HepG2 (cell line): ENCODE measurements at regions not wholly inside any gene's neighbourhood (a gene's known extent, or its start where the extent isn't known, plus 50 kb on each side); places are given as distances from the start of the nearest gene placed in this dataset.

Source experiments
- ATF1 ChIP-seq: IDR thresholded peaks from 2 replicates; pipeline ENCODE4 v1.6.1; 2016; ENCODE audit warnings: mild to moderate bottlenecking, control low read depth
- CEBPG ChIP-seq: IDR thresholded peaks from 2 replicates; pipeline ENCODE4 v1.6.1; 2016
- GZF1 ChIP-seq: sonication (generic); formaldehyde crosslinking; IDR thresholded peaks from 2 replicates; pipeline ENCODE4 v1.5.1; 2020; ENCODE audit warnings: mild to moderate bottlenecking, missing genetic modification reagents
- HNRNPL ChIP-seq: fragments of 200-400 bp; formaldehyde crosslinking; IDR thresholded peaks from 2 replicates; pipeline ENCODE4 v1.6.1; 2017; ENCODE audit warnings: mild to moderate bottlenecking, low read depth, low read length
- IRF9 ChIP-seq: sonication (generic); formaldehyde crosslinking; IDR thresholded peaks from 2 replicates; pipeline ENCODE4 v1.8.0; 2022; ENCODE audit warnings: missing genetic modification reagents, mild to moderate bottlenecking, borderline replicate concordance
- MAFK ChIP-seq, 2 experiments: IDR thresholded peaks in 1 of 2; conservative IDR thresholded peaks in 1 of 2; 2 replicates each; pipeline ENCODE4 v1.6.1; 2011; ENCODE audit warnings: improper control_type of control experiment in 2 of 2, low read length in 2 of 2
- PHF5A ChIP-seq: IDR thresholded peaks from one replicate; pipeline ENCODE4 v1.6.1; 2018; ENCODE audit warnings: low read depth, missing genetic modification reagents; ENCODE audit not compliant: unreplicated experiment
- POLR2G ChIP-seq: fragments of 200-400 bp; formaldehyde crosslinking; IDR thresholded peaks from 2 replicates; pipeline ENCODE4 v1.6.1; 2018; ENCODE audit warnings: mild to moderate bottlenecking, low read depth, low read length, moderate library complexity
- TMF1 ChIP-seq: sonication (generic); formaldehyde crosslinking; IDR thresholded peaks from 2 replicates; pipeline ENCODE4 v1.8.1; 2022; ENCODE audit warnings: low read depth, missing genetic modification reagents
- U2AF1 ChIP-seq: fragments of 200-400 bp; formaldehyde crosslinking; optimal IDR thresholded peaks from 2 replicates; pipeline ENCODE3; 2017; ENCODE audit warnings: mild to moderate bottlenecking, low read depth, low read length
- ZBTB3 ChIP-seq: sonication (generic); formaldehyde crosslinking; IDR thresholded peaks from 2 replicates; pipeline ENCODE4 v1.4.0; 2020; ENCODE audit warnings: low read depth, mild to moderate bottlenecking, moderate library complexity, missing genetic modification reagents, borderline replicate concordance
- ZFYVE20 ChIP-seq: sonication (generic); formaldehyde crosslinking; IDR thresholded peaks from 2 replicates; pipeline ENCODE4 v1.8.0; 2023; ENCODE audit warnings: low read depth, mild to moderate bottlenecking, moderate library complexity, missing genetic modification reagents, borderline replicate concordance
- ZNF274 ChIP-seq: sonication (generic); formaldehyde crosslinking; IDR thresholded peaks from 2 replicates; pipeline ENCODE4 v1.5.1; 2020; ENCODE audit warnings: mild to moderate bottlenecking, missing genetic modification reagents
- ZNF367 ChIP-seq: sonication (generic); formaldehyde crosslinking; IDR thresholded peaks from 2 replicates; pipeline ENCODE4 v1.4.0; 2020; ENCODE audit warnings: missing genetic modification reagents, borderline replicate concordance
- TF ChIP-seq, protein P1 (sequence below): IDR thresholded peaks from 2 replicates; pipeline ENCODE4 v1.6.1; 2016; ENCODE audit warnings: mild to moderate bottlenecking
- TF ChIP-seq, protein P2 (sequence below): IDR thresholded peaks from 2 replicates; pipeline ENCODE4 v1.6.1; 2012; ENCODE audit warnings: inconsistent platforms
- TF ChIP-seq, protein P3 (sequence below): sonication (generic); formaldehyde crosslinking; IDR thresholded peaks from 2 replicates; pipeline ENCODE4 v1.5.0; 2020; ENCODE audit warnings: mild to moderate bottlenecking, missing genetic modification reagents
- TF ChIP-seq, protein P4 (sequence below): IDR thresholded peaks from 2 replicates; pipeline ENCODE4 v1.6.1; 2012; ENCODE audit warnings: low read length, improper control_type of control experiment
- TF ChIP-seq, protein P5 (sequence below): sonication (generic); formaldehyde crosslinking; IDR thresholded peaks from 2 replicates; pipeline ENCODE4 v1.5.0; 2020; ENCODE audit warnings: mild to moderate bottlenecking, missing genetic modification reagents

DNA sequence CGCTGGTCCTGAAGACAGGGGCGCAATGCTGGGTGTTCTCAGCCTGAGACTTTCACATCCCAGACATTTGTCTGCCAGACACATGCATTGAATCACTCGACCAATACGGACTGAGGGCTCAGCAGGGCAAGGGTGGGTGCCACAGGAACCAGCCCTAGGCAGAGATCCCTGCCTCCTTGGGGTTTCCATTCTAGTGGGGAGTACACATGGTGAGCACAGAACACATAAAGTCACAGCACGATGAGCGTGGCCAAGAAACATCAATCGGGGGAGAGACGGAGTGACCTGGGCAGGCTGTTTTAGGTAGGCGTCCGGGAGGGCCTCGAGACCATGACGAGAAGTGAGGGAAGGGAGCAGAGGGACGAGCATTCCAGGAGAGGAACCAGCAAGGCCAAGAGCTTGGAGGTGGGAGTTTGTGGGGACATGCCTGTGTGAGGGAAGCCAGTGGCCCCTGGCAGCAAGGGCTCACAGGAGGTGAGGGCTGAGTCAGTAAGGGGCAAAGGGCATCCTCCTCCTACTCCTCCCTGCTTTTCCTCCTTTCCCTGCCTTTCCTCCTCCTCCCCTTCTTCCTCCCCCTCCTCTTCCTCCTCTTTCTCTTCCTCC, 126.3 kb upstream of the PEG3 start (continued):
- TF ChIP-seq ZNF274 (CRISPR knock-in tag), result no peak
- TF ChIP-seq ZFYVE20, result no peak
- TF ChIP-seq ATF1 (CRISPR knock-in tag), result no peak
- TF ChIP-seq, protein P1, sequence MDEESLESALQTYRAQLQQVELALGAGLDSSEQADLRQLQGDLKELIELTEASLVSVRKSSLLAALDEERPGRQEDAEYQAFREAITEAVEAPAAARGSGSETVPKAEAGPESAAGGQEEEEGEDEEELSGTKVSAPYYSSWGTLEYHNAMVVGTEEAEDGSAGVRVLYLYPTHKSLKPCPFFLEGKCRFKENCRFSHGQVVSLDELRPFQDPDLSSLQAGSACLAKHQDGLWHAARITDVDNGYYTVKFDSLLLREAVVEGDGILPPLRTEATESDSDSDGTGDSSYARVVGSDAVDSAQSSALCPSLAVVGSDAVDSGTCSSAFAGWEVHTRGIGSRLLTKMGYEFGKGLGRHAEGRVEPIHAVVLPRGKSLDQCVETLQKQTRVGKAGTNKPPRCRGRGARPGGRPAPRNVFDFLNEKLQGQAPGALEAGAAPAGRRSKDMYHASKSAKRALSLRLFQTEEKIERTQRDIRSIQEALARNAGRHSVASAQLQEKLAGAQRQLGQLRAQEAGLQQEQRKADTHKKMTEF (CRISPR knock-in tag), result peak; percentile 11; the same call in 1 of the 2 replicates
- TF ChIP-seq HNRNPL, result peak; percentile 35; the same call in 1 of the 2 replicates
- TF ChIP-seq, protein P2, sequence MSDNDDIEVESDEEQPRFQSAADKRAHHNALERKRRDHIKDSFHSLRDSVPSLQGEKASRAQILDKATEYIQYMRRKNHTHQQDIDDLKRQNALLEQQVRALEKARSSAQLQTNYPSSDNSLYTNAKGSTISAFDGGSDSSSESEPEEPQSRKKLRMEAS, result no peak; the same call in 1 of the 2 replicates
- no peak for TF ChIP-seq CEBPG
- no peak for TF ChIP-seq ZBTB3
- TF ChIP-seq IRF9 (CRISPR knock-in tag), result no peak
- TF ChIP-seq, protein P3, sequence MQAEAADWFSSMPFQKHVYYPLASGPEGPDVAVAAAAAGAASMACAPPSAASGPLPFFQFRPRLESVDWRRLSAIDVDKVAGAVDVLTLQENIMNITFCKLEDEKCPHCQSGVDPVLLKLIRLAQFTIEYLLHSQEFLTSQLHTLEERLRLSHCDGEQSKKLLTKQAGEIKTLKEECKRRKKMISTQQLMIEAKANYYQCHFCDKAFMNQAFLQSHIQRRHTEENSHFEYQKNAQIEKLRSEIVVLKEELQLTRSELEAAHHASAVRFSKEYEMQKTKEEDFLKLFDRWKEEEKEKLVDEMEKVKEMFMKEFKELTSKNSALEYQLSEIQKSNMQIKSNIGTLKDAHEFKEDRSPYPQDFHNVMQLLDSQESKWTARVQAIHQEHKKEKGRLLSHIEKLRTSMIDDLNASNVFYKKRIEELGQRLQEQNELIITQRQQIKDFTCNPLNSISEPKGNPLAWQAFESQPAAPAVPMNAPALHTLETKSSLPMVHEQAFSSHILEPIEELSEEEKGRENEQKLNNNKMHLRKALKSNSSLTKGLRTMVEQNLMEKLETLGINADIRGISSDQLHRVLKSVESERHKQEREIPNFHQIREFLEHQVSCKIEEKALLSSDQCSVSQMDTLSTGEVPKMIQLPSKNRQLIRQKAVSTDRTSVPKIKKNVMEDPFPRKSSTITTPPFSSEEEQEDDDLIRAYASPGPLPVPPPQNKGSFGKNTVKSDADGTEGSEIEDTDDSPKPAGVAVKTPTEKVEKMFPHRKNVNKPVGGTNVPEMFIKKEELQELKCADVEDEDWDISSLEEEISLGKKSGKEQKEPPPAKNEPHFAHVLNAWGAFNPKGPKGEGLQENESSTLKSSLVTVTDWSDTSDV, result no peak
- TF ChIP-seq ZNF367 (CRISPR knock-in tag), result no peak
- TF ChIP-seq, protein P4, sequence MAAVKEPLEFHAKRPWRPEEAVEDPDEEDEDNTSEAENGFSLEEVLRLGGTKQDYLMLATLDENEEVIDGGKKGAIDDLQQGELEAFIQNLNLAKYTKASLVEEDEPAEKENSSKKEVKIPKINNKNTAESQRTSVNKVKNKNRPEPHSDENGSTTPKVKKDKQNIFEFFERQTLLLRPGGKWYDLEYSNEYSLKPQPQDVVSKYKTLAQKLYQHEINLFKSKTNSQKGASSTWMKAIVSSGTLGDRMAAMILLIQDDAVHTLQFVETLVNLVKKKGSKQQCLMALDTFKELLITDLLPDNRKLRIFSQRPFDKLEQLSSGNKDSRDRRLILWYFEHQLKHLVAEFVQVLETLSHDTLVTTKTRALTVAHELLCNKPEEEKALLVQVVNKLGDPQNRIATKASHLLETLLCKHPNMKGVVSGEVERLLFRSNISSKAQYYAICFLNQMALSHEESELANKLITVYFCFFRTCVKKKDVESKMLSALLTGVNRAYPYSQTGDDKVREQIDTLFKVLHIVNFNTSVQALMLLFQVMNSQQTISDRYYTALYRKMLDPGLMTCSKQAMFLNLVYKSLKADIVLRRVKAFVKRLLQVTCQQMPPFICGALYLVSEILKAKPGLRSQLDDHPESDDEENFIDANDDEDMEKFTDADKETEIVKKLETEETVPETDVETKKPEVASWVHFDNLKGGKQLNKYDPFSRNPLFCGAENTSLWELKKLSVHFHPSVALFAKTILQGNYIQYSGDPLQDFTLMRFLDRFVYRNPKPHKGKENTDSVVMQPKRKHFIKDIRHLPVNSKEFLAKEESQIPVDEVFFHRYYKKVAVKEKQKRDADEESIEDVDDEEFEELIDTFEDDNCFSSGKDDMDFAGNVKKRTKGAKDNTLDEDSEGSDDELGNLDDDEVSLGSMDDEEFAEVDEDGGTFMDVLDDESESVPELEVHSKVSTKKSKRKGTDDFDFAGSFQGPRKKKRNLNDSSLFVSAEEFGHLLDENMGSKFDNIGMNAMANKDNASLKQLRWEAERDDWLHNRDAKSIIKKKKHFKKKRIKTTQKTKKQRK, result no peak
- TF ChIP-seq U2AF1, result no peak
- TF ChIP-seq TMF1 (CRISPR knock-in tag), result no peak
- TF ChIP-seq POLR2G, result peak; percentile 32; the same call in 1 of the 2 replicates
- TF ChIP-seq MAFK (conservative IDR thresholded peaks at IDR 0.05 in 1 of 2, IDR thresholded peaks at IDR 0.05 in 1 of 2; ENCODE audit: low read length in 2 of 2), result no peak
- no peak for TF ChIP-seq GZF1 (CRISPR knock-in tag)
- TF ChIP-seq, protein P5, sequence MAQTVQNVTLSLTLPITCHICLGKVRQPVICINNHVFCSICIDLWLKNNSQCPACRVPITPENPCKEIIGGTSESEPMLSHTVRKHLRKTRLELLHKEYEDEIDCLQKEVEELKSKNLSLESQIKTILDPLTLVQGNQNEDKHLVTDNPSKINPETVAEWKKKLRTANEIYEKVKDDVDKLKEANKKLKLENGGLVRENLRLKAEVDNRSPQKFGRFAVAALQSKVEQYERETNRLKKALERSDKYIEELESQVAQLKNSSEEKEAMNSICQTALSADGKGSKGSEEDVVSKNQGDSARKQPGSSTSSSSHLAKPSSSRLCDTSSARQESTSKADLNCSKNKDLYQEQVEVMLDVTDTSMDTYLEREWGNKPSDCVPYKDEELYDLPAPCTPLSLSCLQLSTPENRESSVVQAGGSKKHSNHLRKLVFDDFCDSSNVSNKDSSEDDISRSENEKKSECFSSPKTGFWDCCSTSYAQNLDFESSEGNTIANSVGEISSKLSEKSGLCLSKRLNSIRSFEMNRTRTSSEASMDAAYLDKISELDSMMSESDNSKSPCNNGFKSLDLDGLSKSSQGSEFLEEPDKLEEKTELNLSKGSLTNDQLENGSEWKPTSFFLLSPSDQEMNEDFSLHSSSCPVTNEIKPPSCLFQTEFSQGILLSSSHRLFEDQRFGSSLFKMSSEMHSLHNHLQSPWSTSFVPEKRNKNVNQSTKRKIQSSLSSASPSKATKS, result no peak
- no peak for TF ChIP-seq PHF5A (CRISPR knock-in tag)
